NB4 (cell line): ENCODE measurements at regions not wholly inside any gene's neighbourhood (a gene's known extent, or its start where the extent isn't known, plus 50 kb on each side); places are given as distances from the start of the nearest gene placed in this dataset.

Source experiments
- DNase-seq: peaks from one replicate; pipeline ENCODE4 v3.0.0; 2010; ENCODE audit warnings: low read depth
- H3K4me3 ChIP-seq: one replicate; pipeline ENCODE4 v1.5.1; 2011; ENCODE audit warnings: mild to moderate bottlenecking, low read depth, low read length, moderate library complexity
- MYC ChIP-seq: IDR thresholded peaks from 2 replicates; pipeline ENCODE4 v1.6.1; 2011; ENCODE audit warnings: low read depth, low read length
- POLR2A ChIP-seq: IDR thresholded peaks from 2 replicates; pipeline ENCODE4 v1.6.1; 2011; ENCODE audit warnings: mild to moderate bottlenecking; ENCODE audit not compliant: insufficient read length; ENCODE audit errors: extremely low read depth
- TF ChIP-seq, protein P1 (sequence below): IDR thresholded peaks from 2 replicates; pipeline ENCODE4 v1.6.1; 2011; ENCODE audit warnings: low read depth, low read length
- TF ChIP-seq, protein P2 (sequence below): IDR thresholded peaks from one replicate; pipeline ENCODE4 v1.5.1; 2012; ENCODE audit warnings: low read depth, low read length

DNA sequence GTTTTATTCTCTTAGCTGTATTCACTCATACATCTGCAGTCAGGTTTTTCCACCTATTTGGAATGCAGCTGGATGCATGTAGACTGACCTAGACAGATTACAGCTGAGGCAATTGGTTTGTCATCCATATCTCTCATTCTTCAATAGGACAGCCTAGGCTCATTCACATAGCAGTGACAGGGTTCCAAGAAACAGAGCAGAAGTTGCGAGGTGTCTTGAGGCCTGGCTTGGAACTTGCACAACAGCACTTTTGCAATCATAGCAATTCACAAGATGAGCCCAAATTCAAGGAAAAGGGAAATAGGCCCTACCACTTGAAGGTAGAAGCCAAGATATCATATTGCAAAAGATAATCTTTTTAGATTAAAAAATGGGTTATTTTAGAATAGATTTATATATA lies 508.9 kb upstream of the JAG1 start:
- TF ChIP-seq, protein P1, sequence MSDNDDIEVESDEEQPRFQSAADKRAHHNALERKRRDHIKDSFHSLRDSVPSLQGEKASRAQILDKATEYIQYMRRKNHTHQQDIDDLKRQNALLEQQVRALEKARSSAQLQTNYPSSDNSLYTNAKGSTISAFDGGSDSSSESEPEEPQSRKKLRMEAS = no peak
- no peak for TF ChIP-seq MYC
- TF ChIP-seq POLR2A = no peak
- TF ChIP-seq, protein P2, sequence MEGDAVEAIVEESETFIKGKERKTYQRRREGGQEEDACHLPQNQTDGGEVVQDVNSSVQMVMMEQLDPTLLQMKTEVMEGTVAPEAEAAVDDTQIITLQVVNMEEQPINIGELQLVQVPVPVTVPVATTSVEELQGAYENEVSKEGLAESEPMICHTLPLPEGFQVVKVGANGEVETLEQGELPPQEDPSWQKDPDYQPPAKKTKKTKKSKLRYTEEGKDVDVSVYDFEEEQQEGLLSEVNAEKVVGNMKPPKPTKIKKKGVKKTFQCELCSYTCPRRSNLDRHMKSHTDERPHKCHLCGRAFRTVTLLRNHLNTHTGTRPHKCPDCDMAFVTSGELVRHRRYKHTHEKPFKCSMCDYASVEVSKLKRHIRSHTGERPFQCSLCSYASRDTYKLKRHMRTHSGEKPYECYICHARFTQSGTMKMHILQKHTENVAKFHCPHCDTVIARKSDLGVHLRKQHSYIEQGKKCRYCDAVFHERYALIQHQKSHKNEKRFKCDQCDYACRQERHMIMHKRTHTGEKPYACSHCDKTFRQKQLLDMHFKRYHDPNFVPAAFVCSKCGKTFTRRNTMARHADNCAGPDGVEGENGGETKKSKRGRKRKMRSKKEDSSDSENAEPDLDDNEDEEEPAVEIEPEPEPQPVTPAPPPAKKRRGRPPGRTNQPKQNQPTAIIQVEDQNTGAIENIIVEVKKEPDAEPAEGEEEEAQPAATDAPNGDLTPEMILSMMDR = no peak
- peak; percentile 62 for DNase-seq
- no peak overlapping the region for H3K4me3 ChIP-seq

DNA sequence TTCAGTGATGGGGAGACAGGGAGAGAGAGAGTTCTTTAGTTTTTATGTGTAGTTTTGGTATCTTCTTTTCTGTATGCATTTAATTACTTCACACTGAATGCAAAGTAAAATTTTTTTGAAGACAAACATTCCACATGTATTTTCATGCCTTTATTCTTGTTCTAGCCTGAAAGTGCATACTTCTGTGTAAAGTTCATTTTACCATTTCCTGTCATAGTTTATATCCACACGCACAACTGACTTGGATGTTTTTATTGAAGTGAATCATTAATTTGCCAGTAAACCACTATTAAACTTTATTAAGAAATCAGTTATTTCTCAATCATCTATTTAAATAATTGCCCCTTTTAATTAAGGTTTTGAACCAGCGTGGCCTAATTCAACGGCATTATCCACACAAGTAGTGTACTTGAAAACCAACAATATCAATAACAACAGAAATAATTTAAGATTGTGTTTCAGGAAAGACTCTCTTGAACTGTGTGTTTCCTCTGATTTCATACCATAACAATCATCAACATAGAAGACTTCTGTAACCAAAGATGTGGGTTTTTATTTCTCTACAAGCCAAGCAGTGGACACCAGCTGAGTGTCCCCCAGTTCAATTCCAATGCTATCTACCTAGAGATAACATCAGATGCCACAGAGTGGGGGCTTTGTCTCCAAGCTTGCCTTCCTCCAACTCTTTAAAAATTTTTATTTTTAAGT lies 512.7 kb upstream of the JAG1 start:
- no peak for DNase-seq
- TF ChIP-seq, protein P1 = no peak
- TF ChIP-seq MYC (no peak), POLR2A (no peak)
- TF ChIP-seq, protein P2 = no peak

DNA sequence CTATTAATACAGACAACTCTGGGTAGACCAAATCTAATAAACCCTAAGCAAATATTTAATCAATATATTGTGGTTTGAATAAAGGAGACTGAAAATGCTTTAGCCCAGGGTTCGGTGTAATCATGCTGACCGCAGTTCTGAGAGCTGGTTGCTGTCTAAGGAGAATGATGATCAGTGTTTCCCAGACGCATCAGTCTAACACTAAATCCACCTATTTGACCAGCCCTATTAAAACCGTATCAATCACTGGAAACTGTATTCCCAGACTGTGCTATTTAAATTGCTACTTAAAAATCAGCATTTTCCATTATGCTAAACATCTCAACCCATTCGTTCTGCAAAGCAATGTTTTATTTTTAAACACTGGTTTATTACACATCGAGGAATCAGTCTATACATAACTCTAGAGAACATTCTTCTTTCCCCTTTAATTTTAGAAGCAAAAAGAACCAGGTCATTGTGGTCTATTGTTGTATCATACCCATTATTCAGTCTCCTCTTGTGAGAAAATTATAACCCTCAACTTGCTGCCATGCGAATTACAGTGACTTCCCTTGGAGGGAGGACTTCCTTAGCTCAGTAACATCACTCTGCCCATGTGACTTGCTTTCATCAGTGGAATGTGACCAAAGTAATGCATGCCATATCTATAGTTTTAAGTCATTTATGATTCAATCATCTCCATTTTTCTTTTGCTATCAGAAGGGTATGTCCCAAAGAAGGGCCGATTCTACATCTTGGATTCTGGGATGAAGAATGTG lies 515.2 kb upstream of the JAG1 start:
- no peak overlapping the region for H3K4me3 ChIP-seq
- TF ChIP-seq, protein P2 = no peak
- no peak for DNase-seq

More for the DNA sequence above, 512.7 kb upstream of the JAG1 start:
- no peak overlapping the region for H3K4me3 ChIP-seq

DNA sequence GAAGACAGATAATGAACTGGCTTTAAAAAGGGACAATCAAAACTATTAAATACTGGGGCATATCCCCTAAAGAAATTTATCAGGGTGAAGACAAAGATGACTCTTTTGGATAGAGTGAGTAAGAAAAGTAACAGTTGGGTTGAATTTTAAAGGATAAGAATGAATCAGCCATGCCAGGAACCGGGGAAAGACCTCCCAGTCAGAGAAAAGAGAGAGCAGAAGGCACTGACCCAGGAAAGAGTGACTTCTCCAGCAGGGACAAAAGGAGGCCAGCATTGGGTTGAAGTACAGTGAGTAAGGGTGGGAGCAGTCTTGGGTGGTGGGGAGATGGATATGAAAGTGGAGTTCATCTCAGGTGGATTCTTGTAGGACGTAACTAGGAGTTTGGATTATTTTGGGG lies 516.9 kb upstream of the JAG1 start:
- H3K4me3 ChIP-seq = no peak overlapping the region
- no peak for DNase-seq
- TF ChIP-seq, protein P2 = no peak
- TF ChIP-seq POLR2A = no peak
- TF ChIP-seq, protein P1 = no peak

DNA sequence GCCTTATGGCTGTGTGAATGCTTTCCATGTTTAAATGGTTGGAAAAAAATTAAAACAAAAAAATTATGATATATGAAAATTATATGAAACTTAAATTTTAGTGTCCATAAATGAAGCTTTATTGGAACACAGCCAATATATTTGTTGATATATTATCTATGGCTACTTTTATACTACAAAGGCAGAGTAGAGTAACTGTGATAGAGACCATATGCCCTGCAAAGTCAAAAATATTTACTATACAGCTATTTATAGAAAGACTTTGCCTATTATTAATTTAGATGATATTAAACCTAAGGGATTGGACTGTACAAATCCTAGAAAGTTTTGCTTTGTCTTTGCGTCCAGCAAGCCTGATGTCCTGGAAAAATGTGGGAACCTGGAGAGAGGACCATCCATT lies 518.3 kb upstream of the JAG1 start:
- TF ChIP-seq MYC = no peak
- TF ChIP-seq, protein P1 = no peak
- no peak for TF ChIP-seq POLR2A
- TF ChIP-seq, protein P2 = no peak
- no peak overlapping the region for H3K4me3 ChIP-seq
- DNase-seq = no peak
